ENCODE measurements at regions not wholly inside any gene's neighbourhood (a gene's known extent, or its start where the extent isn't known, plus 50 kb on each side); places are given as distances from the start of the nearest gene placed in this dataset.

DNA sequence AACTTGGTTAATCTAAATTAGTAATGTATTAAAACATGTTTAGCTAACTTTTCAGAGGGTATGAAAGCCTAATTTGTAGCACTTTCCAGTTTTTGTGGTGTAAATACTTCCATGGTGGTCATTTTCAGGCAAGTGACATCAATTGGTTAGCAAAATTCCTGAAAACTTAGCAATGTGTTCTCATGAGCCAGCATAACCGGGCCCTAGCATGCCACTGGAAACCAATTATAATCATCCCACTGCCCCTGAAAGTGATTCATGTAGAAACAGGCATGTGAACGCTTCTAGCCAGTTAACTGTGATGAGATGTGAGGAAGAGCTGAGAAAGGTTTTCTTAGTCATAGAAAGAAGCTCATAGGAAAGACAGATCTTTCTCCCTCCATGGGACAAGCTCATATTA lies 417.2 kb downstream of the TLR4 start:
- DNase-seq (ENCODE audit: low spot score) = no peak
- Mint-ChIP-seq H3K4me1 (ENCODE audit: low read depth) (no peaks in the 10 kb centered on the region), H3K27me3 (ENCODE audit: insufficient read depth) (no peaks in the 10 kb centered on the region), H3K36me3 (ENCODE audit: low read depth) (no peaks in the 10 kb centered on the region), H3K4me3 (no peak overlapping the region), H3K27ac (no peak overlapping the region), H3K9me3 (no peaks in the 10 kb centered on the region)
- intact Hi-C loops (cut with micrococcal nuclease) = no loop called here

DNA sequence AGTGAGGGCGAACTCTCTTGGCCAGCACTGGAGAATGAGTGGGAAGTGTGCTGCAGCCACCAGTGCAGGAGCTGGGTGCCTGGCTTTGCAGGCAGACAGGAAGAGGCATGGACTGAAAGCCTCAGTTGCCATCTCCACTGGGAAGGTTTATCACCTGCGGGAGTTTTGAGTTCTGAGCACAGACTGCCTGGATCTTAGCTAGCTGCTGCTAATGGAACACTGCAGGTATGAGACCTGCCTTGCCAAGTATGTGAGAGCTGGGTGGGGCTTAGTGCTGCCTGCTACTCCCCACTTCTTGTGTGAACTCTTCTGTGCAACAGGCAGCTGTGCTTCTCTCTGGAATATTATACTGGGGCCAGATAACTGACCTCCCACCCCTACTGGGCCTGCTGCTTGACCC lies 424.1 kb downstream of the TLR4 start:
- Mint-ChIP-seq H3K27me3 (ENCODE audit: insufficient read depth) (no peaks in the 10 kb centered on the region), H3K27ac (no peak overlapping the region), H3K36me3 (ENCODE audit: low read depth) (no peaks in the 10 kb centered on the region), H3K9me3 (no peaks in the 10 kb centered on the region), H3K4me3 (no peak overlapping the region), H3K4me1 (ENCODE audit: low read depth) (no peaks in the 10 kb centered on the region)
- intact Hi-C loops (cut with micrococcal nuclease) = no loop called here
- no peak for DNase-seq (ENCODE audit: low spot score)

DNA sequence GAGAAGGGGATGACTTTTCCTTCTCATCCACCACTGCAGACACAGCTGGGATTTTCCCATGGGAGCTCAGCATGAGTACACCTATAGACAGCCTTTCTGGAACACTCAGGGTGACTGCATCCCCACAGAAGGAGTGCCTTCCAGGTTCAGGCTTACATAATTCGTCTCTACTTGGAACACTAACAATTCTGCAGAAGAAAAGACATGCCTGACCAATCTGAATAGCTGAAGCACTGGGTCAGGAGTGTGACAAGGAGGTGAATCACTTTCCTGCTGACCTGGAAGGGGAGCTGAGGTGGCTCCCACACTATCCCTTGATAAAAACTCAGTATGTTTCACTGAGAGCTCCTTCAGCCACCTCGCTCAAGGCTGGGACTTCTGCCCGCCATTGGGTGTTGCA lies 425.3 kb downstream of the TLR4 start:
- Mint-ChIP-seq H3K27ac (no peak overlapping the region), H3K36me3 (ENCODE audit: low read depth) (no peaks in the 10 kb centered on the region), H3K4me1 (ENCODE audit: low read depth) (no peaks in the 10 kb centered on the region), H3K9me3 (no peaks in the 10 kb centered on the region), H3K27me3 (ENCODE audit: insufficient read depth) (no peaks in the 10 kb centered on the region), H3K4me3 (no peak overlapping the region)
- no peak for DNase-seq (ENCODE audit: low spot score)
- intact Hi-C loops (cut with micrococcal nuclease) = no loop called here

DNA sequence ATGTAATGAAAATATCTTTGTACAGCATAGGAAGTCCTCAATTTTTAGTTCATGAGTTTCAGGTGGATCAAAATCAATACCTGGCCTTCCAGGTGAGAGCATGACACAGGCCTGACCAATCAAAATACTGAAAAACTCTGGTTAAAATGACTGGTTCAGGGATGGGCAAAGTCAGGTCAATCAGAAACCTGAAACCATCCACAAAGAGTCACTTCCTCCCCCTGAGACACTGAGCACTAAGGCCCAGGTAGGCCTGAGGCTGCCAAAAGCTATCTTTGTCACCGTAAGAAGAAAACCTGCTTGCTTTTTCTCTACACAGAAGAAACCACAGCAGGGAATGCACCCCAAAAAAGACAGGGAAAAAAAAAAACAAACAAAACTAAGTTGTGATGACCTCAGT lies 444.8 kb downstream of the TLR4 start:
- Mint-ChIP-seq H3K4me1 (ENCODE audit: low read depth) (no peaks in the 10 kb centered on the region), H3K36me3 (ENCODE audit: low read depth) (no peaks in the 10 kb centered on the region), H3K27me3 (ENCODE audit: insufficient read depth) (no peaks in the 10 kb centered on the region), H3K9me3 (no peaks in the 10 kb centered on the region), H3K27ac (no peak overlapping the region), H3K4me3 (no peak overlapping the region)
- DNase-seq (ENCODE audit: low spot score) = no peak
- intact Hi-C loops (cut with micrococcal nuclease) = no loop called here

DNA sequence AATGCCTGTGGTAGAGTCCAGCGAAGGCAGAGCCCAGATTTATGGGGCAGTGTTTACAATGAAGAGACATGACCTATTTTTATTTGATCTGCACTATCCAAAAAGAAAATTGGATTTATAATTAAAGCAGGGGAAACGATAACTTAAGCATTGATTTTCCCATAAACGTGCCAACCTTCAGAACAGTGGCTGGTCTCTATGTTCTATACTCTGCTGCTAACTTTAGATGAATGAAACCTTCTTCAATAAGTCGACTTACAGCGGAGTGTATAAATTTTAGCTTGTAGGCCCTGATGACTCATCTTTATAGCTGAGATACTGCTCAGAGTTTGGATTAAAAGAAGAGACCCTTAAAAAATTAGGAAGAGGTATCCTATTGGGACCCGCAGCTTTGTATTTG lies 452.6 kb downstream of the TLR4 start:
- Mint-ChIP-seq H3K27ac (no peak overlapping the region), H3K4me1 (ENCODE audit: low read depth) (no peaks in the 10 kb centered on the region), H3K9me3 (no peaks in the 10 kb centered on the region), H3K36me3 (ENCODE audit: low read depth) (no peaks in the 10 kb centered on the region), H3K4me3 (no peak overlapping the region), H3K27me3 (ENCODE audit: insufficient read depth) (no peaks in the 10 kb centered on the region)
- no peak for DNase-seq (ENCODE audit: low spot score)
- intact Hi-C loops (cut with micrococcal nuclease) = no loop called here

DNA sequence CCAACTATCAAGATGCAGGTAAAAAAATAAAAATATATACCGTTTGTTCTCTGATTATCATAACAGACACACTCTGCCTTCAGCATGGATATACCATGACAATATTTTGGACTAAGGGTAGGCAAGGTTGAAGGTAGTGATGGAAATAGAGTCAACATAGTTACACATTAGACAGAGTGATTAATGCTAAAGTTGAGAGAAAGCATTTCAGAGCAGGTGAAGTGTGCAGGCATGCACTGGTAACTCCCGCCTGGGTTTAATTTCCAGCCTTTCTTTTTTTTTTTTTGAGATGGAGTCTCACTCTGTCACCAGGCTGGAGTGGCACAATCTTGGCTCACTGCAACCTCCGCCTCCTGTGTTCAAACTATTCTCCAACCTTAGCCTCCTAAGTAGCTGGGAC lies 458.5 kb downstream of the TLR4 start:
- H3K4me3 Mint-ChIP-seq = no peak overlapping the region
- intact Hi-C loops (cut with micrococcal nuclease) = no loop called here
- no peak for DNase-seq (ENCODE audit: low spot score)
- H3K9me3 Mint-ChIP-seq = no peaks in the 10 kb centered on the region
- no peaks in the 10 kb centered on the region for H3K4me1 Mint-ChIP-seq (ENCODE audit: low read depth)
- no peaks in the 10 kb centered on the region for H3K36me3 Mint-ChIP-seq (ENCODE audit: low read depth)
- H3K27ac Mint-ChIP-seq = no peak overlapping the region
- no peaks in the 10 kb centered on the region for H3K27me3 Mint-ChIP-seq (ENCODE audit: insufficient read depth)

DNA sequence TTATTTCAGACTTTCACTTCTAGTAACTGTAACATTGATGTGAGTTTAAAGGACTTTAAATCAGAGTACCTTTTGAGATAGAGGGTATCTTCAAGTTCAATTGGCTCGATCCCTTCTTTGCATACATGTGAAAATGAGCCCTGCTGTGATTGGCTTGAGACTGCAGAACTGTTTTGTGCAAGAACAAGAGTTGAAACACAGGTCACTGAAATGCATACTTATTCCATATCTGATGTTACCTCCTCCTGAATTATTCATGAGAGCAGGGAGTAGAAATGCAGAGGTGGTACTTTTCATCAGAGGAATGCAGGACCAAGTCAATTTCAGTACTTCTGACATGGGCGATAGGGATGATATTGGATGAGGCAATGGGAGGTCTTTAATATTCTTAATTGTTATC lies 459.5 kb downstream of the TLR4 start:
- no peak overlapping the region for H3K4me3 Mint-ChIP-seq
- intact Hi-C loops (cut with micrococcal nuclease) = no loop called here
- H3K27me3 Mint-ChIP-seq (ENCODE audit: insufficient read depth) = no peaks in the 10 kb centered on the region
- no peaks in the 10 kb centered on the region for H3K9me3 Mint-ChIP-seq
- no peaks in the 10 kb centered on the region for H3K4me1 Mint-ChIP-seq (ENCODE audit: low read depth)
- no peaks in the 10 kb centered on the region for H3K36me3 Mint-ChIP-seq (ENCODE audit: low read depth)
- no peak overlapping the region for H3K27ac Mint-ChIP-seq
- no peak for DNase-seq (ENCODE audit: low spot score)

DNA sequence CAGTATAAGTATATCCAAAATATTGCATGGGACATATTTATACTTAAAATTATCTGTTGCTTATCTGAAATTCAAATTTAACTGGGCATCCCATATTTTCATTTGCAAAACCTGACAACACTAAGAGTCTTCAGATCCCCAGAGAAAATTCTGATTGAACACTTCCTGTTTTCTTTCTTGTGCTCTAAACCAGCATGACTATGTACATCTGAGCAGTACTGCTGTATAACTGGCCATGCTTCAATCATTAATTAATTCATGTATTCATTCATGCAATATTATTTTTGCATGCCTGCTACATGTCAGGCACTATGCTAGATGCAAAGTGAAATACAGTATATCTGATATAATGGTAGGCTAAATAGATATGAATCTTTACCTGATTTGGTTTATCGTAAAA lies 461.2 kb downstream of the TLR4 start:
- H3K4me1 Mint-ChIP-seq (ENCODE audit: low read depth) = no peaks in the 10 kb centered on the region
- no peaks in the 10 kb centered on the region for H3K36me3 Mint-ChIP-seq (ENCODE audit: low read depth)
- H3K4me3 Mint-ChIP-seq = no peak overlapping the region
- H3K27ac Mint-ChIP-seq = no peak overlapping the region
- intact Hi-C loops (cut with micrococcal nuclease) = no loop called here
- no peaks in the 10 kb centered on the region for H3K27me3 Mint-ChIP-seq (ENCODE audit: insufficient read depth)
- DNase-seq (ENCODE audit: low spot score) = no peak
- no peaks in the 10 kb centered on the region for H3K9me3 Mint-ChIP-seq

DNA sequence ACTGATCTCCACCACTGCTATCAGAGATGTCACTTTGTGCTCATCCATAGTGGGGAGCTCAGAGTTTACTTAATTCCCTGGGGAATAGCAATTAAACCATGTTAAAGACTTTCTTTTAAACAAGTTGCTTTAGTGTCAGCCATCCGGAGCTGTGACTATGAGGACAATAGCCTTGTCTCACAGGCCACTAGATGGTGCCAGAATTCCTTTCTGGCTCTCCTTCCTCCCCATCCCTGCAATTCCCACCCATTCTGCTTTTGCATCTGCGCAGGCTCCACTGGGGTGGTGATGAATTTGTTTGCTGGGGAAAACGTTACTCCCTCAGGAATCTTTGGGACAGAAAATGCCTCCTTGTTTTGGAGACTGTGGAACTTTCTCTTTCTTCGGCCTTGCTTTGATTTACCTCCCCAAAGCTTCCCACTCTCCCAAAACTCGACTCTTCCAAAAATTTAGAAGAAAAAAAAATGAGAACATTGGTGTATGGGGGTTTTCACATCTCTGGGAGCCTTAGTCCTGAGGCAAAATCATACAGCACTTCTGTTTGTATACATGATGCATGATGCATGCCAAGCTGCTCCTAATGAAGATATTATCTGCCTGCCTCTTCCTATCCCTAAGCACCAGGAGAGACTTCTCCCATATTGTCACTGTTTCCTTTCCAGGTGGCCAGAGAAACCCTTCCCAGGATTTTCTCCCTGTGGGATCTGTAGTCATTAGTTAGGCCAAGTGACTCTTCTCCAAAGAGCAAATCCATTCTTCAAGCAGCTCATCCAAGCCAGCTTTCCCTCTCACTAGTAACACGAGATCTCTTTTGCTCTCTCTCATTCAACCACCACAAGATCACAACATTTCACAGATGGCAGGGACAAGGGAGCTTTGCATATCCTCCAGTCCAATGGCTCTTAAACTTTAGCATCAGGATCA lies 466.1 kb downstream of the TLR4 start:
- Mint-ChIP-seq H3K9me3 (no peaks in the 10 kb centered on the region), H3K36me3 (ENCODE audit: low read depth) (no peaks in the 10 kb centered on the region), H3K27me3 (ENCODE audit: insufficient read depth) (no peaks in the 10 kb centered on the region), H3K4me3 (no peak overlapping the region), H3K27ac (no peak overlapping the region), H3K4me1 (ENCODE audit: low read depth) (no peaks in the 10 kb centered on the region)
- intact Hi-C loops (cut with micrococcal nuclease) = no loop called here
- DNase-seq (ENCODE audit: low spot score) = no peak

DNA sequence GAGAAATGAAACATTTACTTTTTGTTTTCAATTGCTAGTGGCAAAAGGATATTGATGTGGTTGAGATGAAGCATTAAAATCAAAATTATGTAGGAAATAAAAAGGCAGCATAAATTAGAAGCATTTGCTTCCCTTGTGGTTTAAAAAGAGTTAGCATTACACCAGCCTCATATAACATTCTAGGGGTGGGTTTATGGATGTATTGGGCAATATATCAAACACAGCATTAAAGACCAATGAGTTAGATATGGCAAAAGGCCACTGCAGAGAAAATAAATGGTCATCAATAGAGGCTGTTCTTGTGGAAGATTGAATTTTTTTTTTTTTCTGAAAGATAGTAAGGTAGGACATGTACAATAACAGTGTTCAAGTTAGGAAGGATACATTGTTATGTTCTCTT lies 473.0 kb downstream of the TLR4 start:
- Mint-ChIP-seq H3K27ac (no peak overlapping the region), H3K27me3 (ENCODE audit: insufficient read depth) (no peaks in the 10 kb centered on the region), H3K4me1 (ENCODE audit: low read depth) (no peaks in the 10 kb centered on the region), H3K9me3 (no peaks in the 10 kb centered on the region), H3K36me3 (ENCODE audit: low read depth) (no peaks in the 10 kb centered on the region), H3K4me3 (no peak overlapping the region)
- intact Hi-C loops (cut with micrococcal nuclease) = no loop called here
- DNase-seq (ENCODE audit: low spot score) = no peak

DNA sequence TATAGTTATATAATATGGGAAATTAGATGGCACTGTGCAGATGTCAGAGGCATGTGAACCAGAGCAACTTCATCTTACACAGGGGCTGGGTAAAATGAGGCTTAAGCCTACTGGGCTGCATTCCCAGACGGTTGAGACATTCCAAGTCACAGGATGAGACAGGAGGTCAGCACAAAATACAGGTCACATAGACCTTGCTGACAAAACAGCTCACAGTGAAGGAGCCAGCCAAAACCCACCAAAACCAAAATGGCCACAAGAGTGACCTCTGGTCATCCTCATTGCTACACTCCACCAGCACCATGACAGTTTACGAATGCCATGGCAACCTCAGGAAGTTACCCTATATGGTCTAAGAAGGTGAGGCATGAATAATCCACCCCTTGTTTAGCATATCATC lies 479.4 kb downstream of the TLR4 start:
- intact Hi-C loops (cut with micrococcal nuclease) = no loop called here
- no peak overlapping the region for H3K27ac Mint-ChIP-seq
- H3K36me3 Mint-ChIP-seq (ENCODE audit: low read depth) = no peaks in the 10 kb centered on the region
- H3K9me3 Mint-ChIP-seq = no peaks in the 10 kb centered on the region
- no peaks in the 10 kb centered on the region for H3K4me1 Mint-ChIP-seq (ENCODE audit: low read depth)
- no peak overlapping the region for H3K4me3 Mint-ChIP-seq
- H3K27me3 Mint-ChIP-seq (ENCODE audit: insufficient read depth) = no peaks in the 10 kb centered on the region
- DNase-seq (ENCODE audit: low spot score) = no peak

DNA sequence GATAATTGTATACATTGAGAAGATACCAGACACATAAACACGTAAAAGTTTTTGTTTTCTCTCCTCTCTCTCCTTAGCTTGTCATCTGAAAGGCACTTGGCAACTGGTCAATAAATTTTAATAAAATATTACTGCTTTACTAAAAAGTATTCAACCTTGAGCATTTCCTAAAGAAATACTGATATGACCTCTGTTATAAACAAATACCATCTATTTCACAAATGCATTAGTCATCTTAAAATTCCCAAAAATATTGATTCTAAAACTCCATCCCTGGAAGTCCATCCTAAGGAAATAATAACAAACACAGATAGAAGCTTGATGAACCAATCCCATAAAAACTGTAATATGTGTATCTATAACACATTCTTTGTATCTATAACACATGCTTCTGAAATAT lies 483.2 kb downstream of the TLR4 start:
- intact Hi-C loops (cut with micrococcal nuclease) = no loop called here
- Mint-ChIP-seq H3K27me3 (ENCODE audit: insufficient read depth) (no peaks in the 10 kb centered on the region), H3K4me1 (ENCODE audit: low read depth) (no peaks in the 10 kb centered on the region), H3K9me3 (no peaks in the 10 kb centered on the region), H3K36me3 (ENCODE audit: low read depth) (no peaks in the 10 kb centered on the region), H3K27ac (no peak overlapping the region), H3K4me3 (no peak overlapping the region)
- DNase-seq (ENCODE audit: low spot score) = no peak

DNA sequence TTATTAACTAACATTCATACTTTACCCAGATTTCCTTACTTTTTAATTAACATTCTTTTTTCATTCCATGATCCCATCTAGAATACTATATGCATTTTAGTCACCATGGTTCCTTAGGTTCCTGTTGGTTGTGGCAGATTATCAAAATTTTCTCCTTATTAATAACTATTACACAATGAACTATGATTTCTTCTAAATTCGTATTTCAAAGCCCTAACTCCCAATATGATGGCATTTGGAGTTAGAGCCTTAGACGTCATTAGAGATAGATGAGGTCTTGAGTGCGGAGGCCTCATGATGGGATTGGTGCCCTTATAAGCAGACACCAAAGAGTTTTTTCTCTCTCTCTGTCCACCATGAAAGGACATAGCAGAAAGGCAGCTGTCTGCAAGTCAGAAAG lies 485.4 kb downstream of the TLR4 start:
- Mint-ChIP-seq H3K4me3 (no peak overlapping the region), H3K27me3 (ENCODE audit: insufficient read depth) (no peaks in the 10 kb centered on the region), H3K9me3 (no peaks in the 10 kb centered on the region), H3K4me1 (ENCODE audit: low read depth) (no peaks in the 10 kb centered on the region), H3K36me3 (ENCODE audit: low read depth) (no peaks in the 10 kb centered on the region), H3K27ac (no peak overlapping the region)
- intact Hi-C loops (cut with micrococcal nuclease) = no loop called here
- DNase-seq (ENCODE audit: low spot score) = no peak

DNA sequence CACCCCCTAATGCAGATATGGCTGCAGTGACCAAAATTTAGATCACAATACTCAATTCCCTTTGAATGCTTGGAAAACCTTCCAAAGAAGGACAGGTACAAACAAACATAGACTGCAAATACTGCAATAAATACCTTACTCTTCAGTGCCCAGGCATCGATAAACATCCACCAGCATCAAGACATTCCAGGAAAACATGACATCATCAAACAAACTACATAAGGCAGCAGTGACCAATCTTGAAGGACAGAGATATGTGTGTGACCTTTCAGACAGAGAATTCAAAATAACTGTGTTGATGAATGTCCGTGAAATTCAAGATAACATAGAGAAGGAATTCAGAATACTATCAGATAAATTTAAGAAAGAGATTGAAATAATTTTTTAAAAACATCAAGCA lies 488.6 kb downstream of the TLR4 start:
- intact Hi-C loops (cut with micrococcal nuclease) = no loop called here
- no peaks in the 10 kb centered on the region for H3K27me3 Mint-ChIP-seq (ENCODE audit: insufficient read depth)
- H3K4me1 Mint-ChIP-seq (ENCODE audit: low read depth) = no peaks in the 10 kb centered on the region
- no peaks in the 10 kb centered on the region for H3K9me3 Mint-ChIP-seq
- H3K36me3 Mint-ChIP-seq (ENCODE audit: low read depth) = no peaks in the 10 kb centered on the region
- no peak for DNase-seq (ENCODE audit: low spot score)
- H3K4me3 Mint-ChIP-seq = no peak overlapping the region
- H3K27ac Mint-ChIP-seq = no peak overlapping the region

Data from activated T-helper 1 cell treated with anti-CD3 and anti-CD28 coated beads, Interleukin-12 subunit alpha, Interleukin-12 subunit beta, Interleukin-2, Interleukin-4 antibody, amounts not matched to agents 30 ng/mL and 10 ng/mL and 1 ng/mL, durations not matched to agents 14 hours and 24 hours and 36 hours (primary cell).